Nephron (organoid): ENCODE measurements at regions not wholly inside any gene's neighbourhood (a gene's known extent, or its start where the extent isn't known, plus 50 kb on each side); places are given as distances from the start of the nearest gene placed in this dataset.

Experiments used
- H3K27ac Mint-ChIP-seq, 3 experiments: 2 replicates each; pipeline ENCODE4 v1.8.0; 2020; ENCODE audit warnings: mixed read lengths in 3 of 3, mild to moderate bottlenecking in 2 of 3, moderate library complexity in 1 of 3
- H3K27me3 Mint-ChIP-seq: 2 replicates; pipeline ENCODE4 v1.8.0; 2021; ENCODE audit warnings: low read depth, mild to moderate bottlenecking, moderate library complexity, mixed read lengths
- H3K36me3 Mint-ChIP-seq: 2 replicates; pipeline ENCODE4 v1.8.0; 2020; ENCODE audit warnings: low read depth, mixed read lengths
- H3K4me1 Mint-ChIP-seq: 2 replicates; pipeline ENCODE4 v1.8.0; 2020; ENCODE audit warnings: mixed read lengths
- H3K4me3 Mint-ChIP-seq, 3 experiments: 2 replicates each; pipeline ENCODE4 v1.8.0; 2020; ENCODE audit warnings: mild to moderate bottlenecking in 3 of 3, mixed read lengths in 3 of 3, moderate library complexity in 2 of 3
- H3K9me3 Mint-ChIP-seq: 2 replicates; pipeline ENCODE4 v1.8.0; 2020; ENCODE audit warnings: mixed read lengths
- TF ChIP-seq, protein P1 (sequence below), 3 experiments: fragments of 200-600 bp; sonication (generic); IDR thresholded peaks; one replicate each; pipeline ENCODE4 v1.5.0; 2021; ENCODE audit warnings: antibody characterized with exemption in 3 of 3; ENCODE audit not compliant: unreplicated experiment in 3 of 3

DNA sequence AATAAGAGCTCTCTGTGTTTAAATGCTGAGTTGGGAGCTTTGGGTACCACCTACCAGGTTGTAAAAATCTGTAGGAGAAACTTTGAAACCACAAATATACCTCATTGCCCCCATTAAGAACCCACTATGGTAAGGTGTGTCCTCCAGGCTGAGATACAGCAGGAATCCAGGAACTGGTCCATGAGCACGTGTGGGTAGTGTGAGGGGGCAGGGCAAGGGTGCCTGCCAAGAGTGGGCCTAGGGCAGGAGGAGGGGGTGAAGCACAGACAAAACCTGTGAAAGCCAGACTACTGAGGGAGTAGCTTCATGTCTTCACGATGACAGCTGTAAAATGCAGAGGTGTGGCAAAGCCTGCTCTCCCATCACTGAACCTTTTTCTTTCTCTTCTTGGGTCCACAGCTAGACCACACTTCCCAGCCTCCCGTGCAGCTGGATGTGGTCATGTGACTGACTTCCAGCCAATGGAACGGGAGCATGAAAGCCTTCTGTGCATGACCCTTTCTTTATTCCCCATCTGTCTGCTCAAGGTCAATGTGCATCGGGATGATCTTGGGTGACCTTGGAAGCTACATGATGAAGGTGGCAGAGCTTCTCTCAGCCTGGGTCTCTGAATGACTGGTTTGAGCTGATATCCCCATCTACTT is 51.1 kb upstream of the POMGNT2 start:
- TF ChIP-seq, protein P1, sequence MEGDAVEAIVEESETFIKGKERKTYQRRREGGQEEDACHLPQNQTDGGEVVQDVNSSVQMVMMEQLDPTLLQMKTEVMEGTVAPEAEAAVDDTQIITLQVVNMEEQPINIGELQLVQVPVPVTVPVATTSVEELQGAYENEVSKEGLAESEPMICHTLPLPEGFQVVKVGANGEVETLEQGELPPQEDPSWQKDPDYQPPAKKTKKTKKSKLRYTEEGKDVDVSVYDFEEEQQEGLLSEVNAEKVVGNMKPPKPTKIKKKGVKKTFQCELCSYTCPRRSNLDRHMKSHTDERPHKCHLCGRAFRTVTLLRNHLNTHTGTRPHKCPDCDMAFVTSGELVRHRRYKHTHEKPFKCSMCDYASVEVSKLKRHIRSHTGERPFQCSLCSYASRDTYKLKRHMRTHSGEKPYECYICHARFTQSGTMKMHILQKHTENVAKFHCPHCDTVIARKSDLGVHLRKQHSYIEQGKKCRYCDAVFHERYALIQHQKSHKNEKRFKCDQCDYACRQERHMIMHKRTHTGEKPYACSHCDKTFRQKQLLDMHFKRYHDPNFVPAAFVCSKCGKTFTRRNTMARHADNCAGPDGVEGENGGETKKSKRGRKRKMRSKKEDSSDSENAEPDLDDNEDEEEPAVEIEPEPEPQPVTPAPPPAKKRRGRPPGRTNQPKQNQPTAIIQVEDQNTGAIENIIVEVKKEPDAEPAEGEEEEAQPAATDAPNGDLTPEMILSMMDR (IDR thresholded peaks at IDR 0.05; ENCODE audit: unreplicated experiment in 3 of 3): no peak
- Mint-ChIP-seq H3K27ac (no peak overlapping the region), H3K9me3 (peaks cover 4% of the 10 kb centered on the region), H3K4me3 (no peak overlapping the region), H3K27me3 (peaks cover 24% of the 10 kb centered on the region), H3K36me3 (no peaks in the 10 kb centered on the region), H3K4me1 (peaks cover 41% of the 10 kb centered on the region)

DNA sequence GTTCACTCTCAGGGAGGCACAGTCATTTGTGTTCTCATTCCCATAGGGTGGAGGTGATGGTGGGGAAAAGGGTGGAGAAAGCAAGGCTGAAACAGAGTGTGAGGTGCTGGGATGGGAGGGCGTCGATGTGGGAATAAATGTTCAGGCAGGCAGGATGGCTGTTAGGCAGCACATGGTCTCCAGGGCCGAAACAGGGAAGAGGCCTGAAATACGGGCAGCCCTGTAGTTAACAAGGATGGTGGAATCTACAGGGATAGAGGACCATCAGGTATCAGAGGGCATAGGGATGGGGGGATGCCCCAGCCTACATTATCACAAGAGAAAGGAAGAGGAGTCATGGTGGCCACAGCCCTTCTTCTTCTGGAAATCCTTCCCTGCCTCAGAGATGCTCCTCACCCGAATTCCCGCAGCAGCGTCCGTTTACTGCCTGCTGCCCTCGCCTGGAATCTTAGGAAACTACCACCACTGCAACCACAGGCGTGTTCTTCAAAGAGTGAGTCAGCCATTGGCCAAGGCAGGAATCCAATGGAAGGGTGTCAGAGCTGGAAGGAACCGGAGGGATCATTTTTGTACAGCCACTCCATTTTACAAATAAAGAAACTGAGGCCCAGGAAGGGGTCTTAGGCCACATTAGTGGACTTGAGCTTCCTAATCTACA is 49.7 kb upstream of the POMGNT2 start:
- H3K36me3 Mint-ChIP-seq: no peaks in the 10 kb centered on the region
- peak overlapping the region in 1 of 3 experiments; percentile 36 for H3K27ac Mint-ChIP-seq
- H3K9me3 Mint-ChIP-seq: peaks cover 7% of the 10 kb centered on the region
- TF ChIP-seq, protein P1 (IDR thresholded peaks at IDR 0.05; ENCODE audit: unreplicated experiment in 3 of 3): peak; percentile 53 to 56 (median 53)
- peaks cover 29% of the 10 kb centered on the region for H3K27me3 Mint-ChIP-seq
- peaks cover 41% of the 10 kb centered on the region for H3K4me1 Mint-ChIP-seq
- peak overlapping the region in 1 of 3 experiments; percentile 38 for H3K4me3 Mint-ChIP-seq
